Body of pancreas (tissue), 4 donors: ENCODE measurements at regions not wholly inside any gene's neighbourhood (a gene's known extent, or its start where the extent isn't known, plus 50 kb on each side); places are given as distances from the start of the nearest gene placed in this dataset.

Experiments used
- ATAC-seq: fragments of 150-250 bp; one replicate; pipeline ENCODE4 v1.9.1; 2016
- DNase-seq, 4 donors: peaks; one replicate each; pipeline ENCODE4 v3.0.0-alpha.2; 2019
- H3K27ac ChIP-seq, 4 donors: fragments of 200-600 bp; sonication (generic); 1 replicate in 3 of 4; 2 replicates in 1 of 4; pipeline versions ENCODE4 v1.5.1 to v1.6.1; 2016 to 2019; ENCODE audit warnings: mild to moderate bottlenecking in 1 of 4, mixed read lengths in 1 of 4, moderate library complexity in 1 of 4
- H3K27me3 ChIP-seq, 2 donors: fragments of 200-600 bp; sonication (generic); one replicate each; pipeline ENCODE4 v1.6.0; 2016; ENCODE audit warnings: mild to moderate bottlenecking in 1 of 2
- H3K36me3 ChIP-seq, 2 donors: fragments of 200-600 bp; sonication (generic); replicated peaks in 1 of 2; 2 replicates each; pipeline ENCODE4 v1.5.1; 2016; ENCODE audit warnings: low read depth in 2 of 2; ENCODE audit not compliant: insufficient read depth in 1 of 2
- H3K4me1 ChIP-seq: fragments of 200-600 bp; sonication (generic); one replicate; pipeline ENCODE4 v1.6.0; 2016
- H3K4me3 ChIP-seq, 2 donors: fragments of 200-600 bp; sonication (generic); 1 replicate in 1 of 2; 2 replicates in 1 of 2; pipeline ENCODE4 v1.5.1; 2016 to 2019
- H3K9me3 ChIP-seq, 3 donors: fragments of 200-600 bp; sonication (generic); 1 replicate in 2 of 3; 2 replicates in 1 of 3; pipeline ENCODE4 v1.5.1; 2016
- POLR2A ChIP-seq, 3 donors: fragments of 450-650 bp; IDR thresholded peaks; one replicate each; pipeline ENCODE4 v1.6.1; 2016; ENCODE audit warnings: antibody characterized with exemption in 3 of 3, mild to moderate bottlenecking in 2 of 3
- WGBS, 2 donors: methylation state at CpG; one replicate each; pipeline ENCODE4 v1.1.5; 2017; 5-methylcytosine and 5-hydroxymethylcytosine counted together
- intact Hi-C: fragments of 100-400 bp; cut with DNase I; formaldehyde crosslinking; loops from one replicate; pipeline ENCODE4 v1.15.1; 2023
- TF ChIP-seq, protein P1 (sequence below), 7 experiments: fragments of 450-650 bp in 4 of 7; fragments of 200-600 bp in 3 of 7; sonication (generic) in 3 of 7; IDR thresholded peaks; one replicate each; pipeline ENCODE4 v1.5.1; 2016 to 2019; ENCODE audit warnings: antibody characterized with exemption in 7 of 7

DNA sequence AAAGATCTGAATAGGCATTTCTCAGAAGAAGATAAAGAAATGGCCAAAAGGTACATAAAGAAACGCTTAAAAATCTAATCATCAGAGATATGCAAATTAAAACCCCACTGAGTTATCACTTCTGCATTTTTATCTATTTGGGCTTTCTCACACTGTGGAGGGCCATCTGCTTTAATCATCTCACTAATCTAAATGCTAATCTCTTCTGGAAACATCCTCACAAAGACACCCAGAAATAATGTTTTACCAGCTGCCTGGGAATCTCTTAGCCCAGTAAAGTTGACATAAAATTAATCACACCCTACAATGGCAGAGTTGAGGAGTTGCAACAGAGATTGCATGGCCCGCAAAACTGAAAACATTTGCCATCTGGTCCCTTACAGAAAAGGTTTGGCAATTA lies 407.9 kb upstream of the CYLC2 start:
- H3K4me3 ChIP-seq: no peak overlapping the region
- no peaks in the 10 kb centered on the region for H3K27me3 ChIP-seq
- intact Hi-C loops: no loop called here
- TF ChIP-seq, protein P1, sequence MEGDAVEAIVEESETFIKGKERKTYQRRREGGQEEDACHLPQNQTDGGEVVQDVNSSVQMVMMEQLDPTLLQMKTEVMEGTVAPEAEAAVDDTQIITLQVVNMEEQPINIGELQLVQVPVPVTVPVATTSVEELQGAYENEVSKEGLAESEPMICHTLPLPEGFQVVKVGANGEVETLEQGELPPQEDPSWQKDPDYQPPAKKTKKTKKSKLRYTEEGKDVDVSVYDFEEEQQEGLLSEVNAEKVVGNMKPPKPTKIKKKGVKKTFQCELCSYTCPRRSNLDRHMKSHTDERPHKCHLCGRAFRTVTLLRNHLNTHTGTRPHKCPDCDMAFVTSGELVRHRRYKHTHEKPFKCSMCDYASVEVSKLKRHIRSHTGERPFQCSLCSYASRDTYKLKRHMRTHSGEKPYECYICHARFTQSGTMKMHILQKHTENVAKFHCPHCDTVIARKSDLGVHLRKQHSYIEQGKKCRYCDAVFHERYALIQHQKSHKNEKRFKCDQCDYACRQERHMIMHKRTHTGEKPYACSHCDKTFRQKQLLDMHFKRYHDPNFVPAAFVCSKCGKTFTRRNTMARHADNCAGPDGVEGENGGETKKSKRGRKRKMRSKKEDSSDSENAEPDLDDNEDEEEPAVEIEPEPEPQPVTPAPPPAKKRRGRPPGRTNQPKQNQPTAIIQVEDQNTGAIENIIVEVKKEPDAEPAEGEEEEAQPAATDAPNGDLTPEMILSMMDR (IDR thresholded peaks at IDR 0.05): no peak
- TF ChIP-seq POLR2A (IDR thresholded peaks at IDR 0.05): no peak
- H3K36me3 ChIP-seq: no peaks in the 10 kb centered on the region
- no peak for DNase-seq
- no peak overlapping the region for H3K27ac ChIP-seq
- H3K9me3 ChIP-seq: no peaks in the 10 kb centered on the region
- 22 to 26% methylated on average over 2 of the region's 2 CpGs for WGBS, 2 donors
- H3K4me1 ChIP-seq: no peaks in the 10 kb centered on the region
- no peak for ATAC-seq

DNA sequence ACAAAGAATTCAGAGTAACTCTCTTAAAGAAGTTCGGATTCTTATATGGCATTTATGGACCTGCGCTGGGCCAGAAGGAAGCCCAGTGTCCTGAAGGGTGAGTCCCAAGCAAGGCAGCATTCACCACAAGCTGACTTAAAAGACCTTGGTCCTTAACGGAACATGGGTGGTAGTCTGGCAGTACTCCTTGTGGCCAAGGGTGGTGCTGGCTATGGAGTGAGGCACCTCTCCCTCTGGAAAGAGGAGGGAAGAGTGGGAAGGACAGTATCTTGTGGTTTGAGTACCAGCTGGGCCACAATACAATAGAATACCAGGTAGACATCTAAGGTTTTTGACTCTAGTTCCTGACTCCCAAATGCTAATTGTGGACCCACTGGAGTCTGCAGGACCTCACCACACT lies 425.7 kb upstream of the CYLC2 start:
- no peak for ATAC-seq
- intact Hi-C loops: no loop called here
- no peak for DNase-seq
- no peaks in the 10 kb centered on the region for H3K27me3 ChIP-seq
- no peaks in the 10 kb centered on the region for H3K36me3 ChIP-seq
- 72 to 78% methylated on average over 3 of the region's 3 CpGs for WGBS, 2 donors
- TF ChIP-seq, protein P1 (IDR thresholded peaks at IDR 0.05): no peak
- no peak for TF ChIP-seq POLR2A (IDR thresholded peaks at IDR 0.05)
- no peaks in the 10 kb centered on the region for H3K9me3 ChIP-seq
- H3K27ac ChIP-seq: no peak overlapping the region
- no peak overlapping the region for H3K4me3 ChIP-seq
- no peaks in the 10 kb centered on the region for H3K4me1 ChIP-seq

DNA sequence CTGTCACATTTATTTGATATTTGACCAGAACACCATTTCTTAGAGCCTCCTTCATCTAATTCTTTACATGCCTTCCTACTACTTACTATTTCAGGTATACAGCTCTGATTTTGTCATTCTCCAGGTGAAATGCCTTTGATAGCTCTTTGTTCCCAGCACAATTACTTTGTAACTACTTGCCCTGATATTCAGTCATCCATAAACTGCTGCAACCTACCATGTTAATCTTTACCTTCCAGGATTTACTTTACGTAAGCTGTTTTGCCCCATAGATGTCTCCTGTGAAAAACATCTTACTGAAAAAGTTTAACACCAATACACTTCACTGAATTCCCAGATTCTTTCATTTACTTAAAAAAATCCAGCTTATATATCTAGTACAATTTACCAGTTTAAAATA lies 443.8 kb upstream of the CYLC2 start:
- no peaks in the 10 kb centered on the region for H3K27me3 ChIP-seq
- no peak for TF ChIP-seq POLR2A (IDR thresholded peaks at IDR 0.05)
- TF ChIP-seq, protein P1 (IDR thresholded peaks at IDR 0.05): no peak
- ATAC-seq (no peak), DNase-seq (no peak)
- intact Hi-C loops: no loop called here
- H3K4me1 ChIP-seq: no peaks in the 10 kb centered on the region
- no peak overlapping the region for H3K27ac ChIP-seq
- H3K9me3 ChIP-seq: peaks cover 0 to 14% (median 0%) of the 10 kb centered on the region in 3 donors
- WGBS, 2 donors: 75 to 88% methylated on average over 1 of the region's 1 CpG
- no peak overlapping the region for H3K4me3 ChIP-seq
- H3K36me3 ChIP-seq: no peaks in the 10 kb centered on the region

DNA sequence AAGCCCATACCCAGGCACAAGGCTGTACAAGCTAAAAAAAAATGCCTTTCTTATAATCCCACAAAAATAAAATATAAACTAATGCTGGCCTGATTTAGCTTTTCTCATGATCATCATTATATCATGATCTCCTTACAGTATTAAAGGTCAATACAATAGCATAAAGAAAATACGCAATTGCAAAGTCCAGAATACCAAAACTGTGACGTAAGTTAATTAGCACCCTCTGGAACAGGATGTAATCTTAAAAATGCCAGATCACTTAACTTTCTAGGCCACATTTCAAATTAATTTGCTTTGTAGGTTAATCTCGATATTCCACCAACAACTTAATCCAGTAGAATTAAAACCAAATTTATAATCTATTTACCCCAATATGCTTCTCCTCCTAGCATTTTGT lies 444.2 kb upstream of the CYLC2 start:
- peaks cover 0 to 14% (median 0%) of the 10 kb centered on the region in 3 donors for H3K9me3 ChIP-seq
- ATAC-seq (no peak), DNase-seq (no peak)
- no peak for TF ChIP-seq POLR2A (IDR thresholded peaks at IDR 0.05)
- H3K36me3 ChIP-seq: no peaks in the 10 kb centered on the region
- no peak overlapping the region for H3K27ac ChIP-seq
- no peaks in the 10 kb centered on the region for H3K27me3 ChIP-seq
- intact Hi-C loops: no loop called here
- H3K4me1 ChIP-seq: no peaks in the 10 kb centered on the region
- H3K4me3 ChIP-seq: no peak overlapping the region
- WGBS, 2 donors: 61 to 73% methylated on average over 3 of the region's 3 CpGs

DNA sequence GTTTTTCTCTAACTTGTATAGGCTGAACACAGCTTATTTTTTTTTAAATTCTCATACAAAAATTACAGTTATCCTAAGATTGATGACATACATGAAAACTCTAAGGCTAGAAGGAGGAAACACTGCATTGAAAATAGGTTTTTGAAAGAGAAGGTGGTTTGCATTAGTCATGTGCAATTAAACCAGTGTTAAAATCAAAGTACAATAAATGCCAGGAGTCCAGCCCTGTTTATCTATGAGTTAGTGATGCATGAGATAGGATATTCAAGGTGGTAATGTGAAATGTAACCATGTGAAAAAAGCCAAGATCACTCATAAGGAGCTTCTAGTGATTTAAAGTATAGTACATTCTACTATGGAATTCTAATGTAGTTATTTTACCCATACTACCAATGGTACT lies 444.9 kb upstream of the CYLC2 start:
- Histone ChIP-seq H3K36me3 (no peaks in the 10 kb centered on the region), H3K4me3 (no peak overlapping the region), H3K27ac (no peak overlapping the region), H3K4me1 (no peaks in the 10 kb centered on the region), H3K9me3 (peaks cover 0 to 14% (median 0%) of the 10 kb centered on the region in 3 donors), H3K27me3 (no peaks in the 10 kb centered on the region)
- TF ChIP-seq POLR2A (IDR thresholded peaks at IDR 0.05): no peak
- TF ChIP-seq, protein P1 (IDR thresholded peaks at IDR 0.05): no peak
- no peak for DNase-seq
- no peak for ATAC-seq
- intact Hi-C loops: no loop called here
